Stimulated activated CD4-positive, alpha-beta T cell treated with anti-CD3 and anti-CD28 coated beads, Interleukin-2, amount 100 ng/mL, for 48 hours (primary cell): ENCODE measurements at regions not wholly inside any gene's neighbourhood (a gene's known extent, or its start where the extent isn't known, plus 50 kb on each side); places are given as distances from the start of the nearest gene placed in this dataset.
"Not testable (repeated sequence)": the region's sequence is repeated elsewhere in the genome, so short reads cannot be mapped to it uniquely, and the experiment has no call there.

Source experiments
- DNase-seq, 2 donors: peaks; one replicate each; pipeline ENCODE4 v3.0.0-alpha.2; 2020

DNA sequence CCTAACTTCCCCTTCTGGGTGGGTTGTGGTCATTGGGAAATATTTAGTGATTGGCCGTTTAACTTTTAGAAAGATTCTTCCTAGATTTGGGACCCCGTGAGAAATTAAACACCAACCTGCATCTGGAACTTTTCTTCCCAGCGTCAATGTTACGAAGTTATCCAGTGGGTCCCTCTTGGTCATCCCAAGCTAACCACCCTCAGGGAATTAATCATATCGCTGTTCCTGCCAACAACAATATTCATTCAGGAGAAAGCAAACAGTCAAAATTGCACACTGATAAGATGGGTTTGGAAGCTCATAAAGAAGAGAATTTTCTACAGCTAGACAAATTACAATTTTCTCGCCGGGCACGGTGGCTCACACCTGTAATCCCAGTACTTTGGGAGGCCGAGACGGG lies 121.2 kb upstream of the STX18 start:
- no peak for DNase-seq

DNA sequence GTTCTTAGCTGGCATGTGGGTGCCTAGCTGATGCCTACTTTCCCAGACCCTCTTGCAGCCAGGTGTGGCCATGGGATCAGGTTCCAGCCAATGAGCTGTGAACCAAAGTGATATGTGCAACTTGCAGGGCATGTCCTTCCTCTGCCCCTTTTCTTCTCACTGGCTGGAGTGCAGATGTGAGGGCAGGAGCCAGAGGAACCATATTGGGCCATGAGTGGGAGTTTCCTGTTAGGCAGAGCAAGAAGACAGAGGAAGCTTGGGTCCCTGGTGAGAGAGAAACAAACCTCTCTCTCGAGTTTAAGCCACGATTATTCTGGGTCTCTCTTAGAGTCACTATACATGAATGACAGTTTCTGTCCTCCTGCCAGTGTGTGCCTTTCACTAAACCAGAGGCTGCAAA lies 120.4 kb upstream of the STX18 start:
- no peak for DNase-seq

DNA sequence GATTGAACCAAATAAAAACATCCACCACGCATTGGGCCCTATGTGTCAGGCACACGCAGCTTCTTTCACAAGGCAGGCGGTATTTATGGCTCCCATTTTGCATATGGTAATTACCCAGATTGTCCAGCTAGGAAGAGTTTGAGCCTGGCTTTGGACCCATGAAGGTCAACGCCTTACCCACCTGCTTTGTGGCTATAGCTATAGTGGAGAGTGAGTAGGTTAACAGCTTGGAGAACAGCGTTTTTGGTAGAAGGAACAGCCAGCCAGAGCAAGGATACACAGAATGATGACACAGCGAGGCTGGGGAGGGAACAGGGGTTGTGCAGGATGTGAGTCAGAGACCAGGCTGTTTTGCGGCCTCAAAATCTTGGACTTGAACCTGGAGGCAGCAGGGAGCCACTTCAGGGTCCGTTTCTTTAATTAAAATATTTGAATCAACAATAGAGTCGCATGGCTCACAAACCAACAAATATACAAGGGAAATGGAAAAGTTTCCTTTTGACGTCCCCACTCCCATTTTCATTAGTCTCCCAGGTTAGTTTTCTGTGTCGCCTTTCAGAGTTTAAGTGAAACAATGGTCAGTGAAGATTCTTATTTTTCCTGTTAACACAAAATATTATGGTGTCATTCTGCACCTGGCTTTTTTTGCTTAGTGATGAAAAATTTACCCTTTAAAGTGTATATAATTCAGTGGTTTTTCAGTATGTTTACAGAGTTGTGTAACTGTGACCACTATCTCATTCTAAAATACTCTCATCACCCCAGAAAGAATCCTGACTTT lies 118.2 kb upstream of the STX18 start:
- no peak for DNase-seq

DNA sequence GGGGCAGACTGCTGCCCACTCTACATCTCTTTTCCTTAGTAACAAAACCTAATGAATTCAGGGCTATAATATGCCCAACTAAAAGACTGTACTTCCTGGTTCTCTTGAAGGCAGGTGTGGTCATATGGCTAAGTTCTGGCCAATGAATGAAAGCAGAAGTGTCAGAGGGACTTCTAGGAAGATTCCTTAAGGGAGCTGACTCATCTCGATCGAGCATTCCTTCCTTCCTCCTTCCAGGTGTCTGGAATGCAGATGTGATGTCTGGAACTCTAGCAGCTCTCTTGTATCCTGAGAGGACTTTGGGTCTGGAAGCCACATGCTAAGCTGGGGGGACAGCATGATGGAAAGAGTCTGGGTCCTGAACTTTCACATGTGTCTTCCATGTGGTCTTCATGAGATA lies 116.2 kb upstream of the STX18 start:
- no peak for DNase-seq

GRCh38 chr4:4656977-4657376 lies 115.1 kb upstream of the STX18 start:
- no peak for DNase-seq

GRCh38 chr4:4655901-4656300 lies 114.1 kb upstream of the STX18 start:
- no peak for DNase-seq

GRCh38 chr4:4655011-4655410 lies 113.2 kb upstream of the STX18 start:
- DNase-seq, result no peak

GRCh38 chr4:4651811-4652755 lies 110.2 kb upstream of the STX18 start:
- no peak for DNase-seq

DNA sequence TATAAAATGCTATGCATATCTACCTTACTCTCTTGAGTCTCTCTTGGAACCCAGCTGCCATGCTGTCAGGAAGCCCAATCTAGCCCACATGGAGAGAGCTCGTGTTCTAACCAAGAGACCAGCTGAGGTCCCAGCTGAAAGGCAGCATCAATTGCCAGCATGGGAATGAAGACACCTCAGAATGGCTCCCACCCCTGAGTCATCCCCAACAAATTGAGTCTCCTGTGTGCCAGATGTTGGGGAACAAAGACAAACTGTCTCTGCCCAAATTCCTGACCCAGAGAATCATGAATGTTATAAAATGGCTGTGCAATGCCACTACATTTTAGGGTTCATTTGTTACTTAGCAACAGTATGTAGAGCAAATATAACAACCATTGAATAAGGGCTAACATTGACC lies 105.2 kb upstream of the STX18 start:
- DNase-seq, result no peak

- DNase-seq, result no peak
Observed at GRCh38 chr4:4645743-4646142, 103.9 kb upstream of the STX18 start.

- not testable (repeated sequence) for DNase-seq
Observed at GRCh38 chr4:4644277-4644676, 102.4 kb upstream of the STX18 start.

DNA sequence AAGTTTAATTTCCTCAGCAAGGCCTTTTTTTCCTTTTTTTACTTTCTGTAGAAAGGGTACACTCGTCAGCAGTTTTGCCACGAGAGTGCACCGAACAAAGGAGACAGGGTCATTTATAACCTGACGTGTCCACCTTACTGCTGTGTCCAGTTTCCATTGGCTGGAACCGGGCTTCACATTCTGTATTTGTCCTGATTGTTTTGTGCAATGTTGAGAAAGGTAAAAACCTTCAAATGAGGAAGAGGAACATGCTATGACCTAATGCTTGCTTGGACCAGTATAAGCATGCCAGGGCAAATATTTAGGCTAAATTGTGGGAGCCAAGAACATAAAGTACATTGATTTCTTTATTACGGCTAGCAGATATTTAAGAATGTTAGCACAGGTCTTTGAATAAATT lies 101.9 kb upstream of the STX18 start:
- DNase-seq, result not testable (repeated sequence)

- no peak for DNase-seq
Observed at GRCh38 chr4:4643306-4643705, 101.5 kb upstream of the STX18 start.

GRCh38 chr4:4642496-4643000 lies 100.7 kb upstream of the STX18 start:
- no peak for DNase-seq

- no peak for DNase-seq
Observed at GRCh38 chr4:4641661-4642495, 100.0 kb upstream of the STX18 start.

DNA sequence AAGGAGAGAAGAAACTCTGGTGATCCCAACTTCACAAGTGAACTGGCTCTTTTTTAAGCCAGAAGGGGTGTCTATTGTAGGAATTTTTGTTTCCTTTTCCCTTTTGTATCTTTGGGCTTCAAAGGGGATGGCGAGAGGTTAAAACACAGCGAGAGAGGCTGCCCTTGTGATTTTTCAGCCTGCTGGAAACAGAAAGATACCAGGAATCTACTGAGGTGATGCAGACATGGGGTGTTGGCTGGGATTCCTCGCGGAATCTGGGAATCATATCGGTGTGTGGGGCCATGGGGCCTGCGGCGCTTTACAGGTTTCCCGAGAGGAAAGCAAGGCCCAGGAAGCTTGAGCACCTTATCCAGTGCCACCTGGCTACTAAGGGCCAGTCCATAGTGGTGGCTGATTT lies 99.4 kb upstream of the STX18 start:
- no peak for DNase-seq

- no peak for DNase-seq
Observed at GRCh38 chr4:4640692-4641091, 98.8 kb upstream of the STX18 start.

DNA sequence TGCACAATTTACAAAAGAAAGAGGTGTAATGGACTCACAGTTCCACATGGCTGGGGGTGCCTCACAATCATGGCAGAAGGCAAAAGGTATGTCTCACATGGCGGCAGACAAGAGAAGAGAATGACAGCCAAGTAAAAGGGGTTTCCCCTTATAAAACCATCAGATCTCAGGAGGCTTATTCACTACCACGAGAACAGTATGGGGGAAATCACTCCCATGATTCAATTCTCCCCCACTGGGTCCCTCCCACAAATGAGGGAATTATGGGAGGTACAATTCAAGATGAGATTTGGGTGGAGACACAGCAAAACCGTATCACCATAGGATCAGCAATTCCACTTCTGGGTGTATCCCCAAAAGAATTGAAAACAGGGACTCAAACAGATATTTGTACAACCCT lies 97.5 kb upstream of the STX18 start:
- no peak for DNase-seq

- peak in 1 of 2 donors; percentile 7 for DNase-seq
Observed at GRCh38 chr4:4637710-4638109, 95.9 kb upstream of the STX18 start.

DNA sequence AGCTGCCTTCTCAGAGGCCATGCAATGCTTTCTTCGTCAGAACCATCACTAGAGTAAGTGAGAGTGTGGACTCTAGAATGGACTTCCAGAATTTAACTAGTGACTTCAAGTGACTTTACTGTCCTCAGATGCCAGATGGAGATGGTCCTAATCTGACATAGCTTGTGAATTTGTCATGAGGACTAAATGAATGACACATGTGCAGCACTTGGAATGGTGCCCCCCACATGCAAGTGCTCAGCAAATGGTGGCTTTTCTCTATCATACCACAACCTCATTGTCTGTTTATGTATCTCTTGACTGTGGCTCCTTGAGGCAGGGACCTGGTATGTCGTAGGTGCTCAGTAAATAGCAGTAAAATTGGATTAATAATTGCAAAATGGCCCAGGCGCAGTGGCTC lies 91.6 kb upstream of the STX18 start:
- DNase-seq, result no peak

DNA sequence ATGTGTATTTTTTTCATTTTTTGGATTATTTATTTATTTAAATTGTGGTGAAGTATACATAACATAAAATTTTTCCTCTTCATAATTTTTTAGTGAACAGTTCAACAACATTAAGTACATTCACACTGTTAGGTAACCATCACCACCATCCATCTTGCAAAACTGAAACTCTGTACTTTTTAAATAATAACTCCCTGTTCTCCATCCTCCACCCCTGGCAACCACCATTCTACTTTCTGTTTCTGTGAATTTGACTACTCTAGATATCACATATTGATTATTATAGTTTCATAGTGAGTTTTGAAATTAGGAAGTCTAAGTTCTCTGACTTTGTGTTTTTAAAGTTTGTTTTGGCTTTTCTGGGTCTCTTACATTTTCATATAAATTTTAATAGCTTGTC lies 89.3 kb upstream of the STX18 start:
- no peak for DNase-seq

GRCh38 chr4:4627906-4628305 lies 86.1 kb upstream of the STX18 start:
- no peak for DNase-seq

DNA sequence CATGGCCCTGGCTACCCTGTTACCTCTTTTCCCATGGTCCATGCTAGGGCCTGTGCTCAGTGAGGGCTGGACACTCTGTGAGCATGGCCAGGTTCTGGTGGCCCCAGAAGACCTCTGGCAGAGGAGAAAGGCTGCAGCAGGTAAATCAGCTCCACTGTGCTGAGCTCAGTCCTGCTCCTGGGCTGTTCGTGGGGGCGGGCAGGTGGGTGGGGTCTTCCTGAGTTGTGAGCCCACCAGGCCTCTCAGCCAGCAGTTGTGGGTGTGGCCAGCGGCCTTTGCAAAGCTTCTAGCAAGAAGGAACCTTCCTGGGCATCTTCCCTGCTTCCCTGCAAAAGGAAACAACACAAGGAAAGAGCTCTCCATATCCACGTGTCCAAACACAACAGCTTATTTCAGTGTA lies 85.3 kb upstream of the STX18 start:
- no peak for DNase-seq
